ENCODE measurements at regions not wholly inside any gene's neighbourhood (a gene's known extent, or its start where the extent isn't known, plus 50 kb on each side); places are given as distances from the start of the nearest gene placed in this dataset.

- Histone ChIP-seq H3K27ac (ENCODE audit: insufficient read depth, low read length) (no peak overlapping the region), H3K79me1 (ENCODE audit: low read depth in 1 of 2, low read length in 2 of 2) (no peaks in the 10 kb centered on the region), H3K56ac (ENCODE audit: extremely low read depth, insufficient read depth, low read length) (no peak overlapping the region), H3K23ac (ENCODE audit: low read depth, low read length) (no peak overlapping the region), H2BK5ac (ENCODE audit: low read depth, low read length, poor library complexity, severe bottlenecking) (no peak overlapping the region), H3K4ac (ENCODE audit: low read depth, low read length) (no peak overlapping the region), H2AK5ac (ENCODE audit: low read depth, low read length) (no peak overlapping the region), H2BK20ac (ENCODE audit: low read depth, low read length) (no peak overlapping the region), H3K9ac (ENCODE audit: low read depth, low read length) (no peak overlapping the region), H4K20me1 (ENCODE audit: insufficient read depth, low read length) (no peaks in the 10 kb centered on the region), H3K4me3 (ENCODE audit: insufficient read depth, low read depth, low read length) (no peak overlapping the region), H4K91ac (ENCODE audit: insufficient read depth, low read depth, low read length) (no peak overlapping the region), H3K4me2 (ENCODE audit: low read depth, low read length) (no peak overlapping the region), H4K5ac (ENCODE audit: low read depth, low read length) (no peak overlapping the region), H3K27me3 (ENCODE audit: control insufficient read depth, insufficient read depth, low read length) (no peaks in the 10 kb centered on the region), H4K8ac (ENCODE audit: low read depth in 2 of 2, low read length in 2 of 2) (no peak overlapping the region), H2AFZ (replicated peaks; ENCODE audit: low read length, poor library complexity) (no peak overlapping the region), H3K36me3 (ENCODE audit: control insufficient read depth, insufficient read depth, low read length) (no peaks in the 10 kb centered on the region), H2BK15ac (ENCODE audit: low read depth, low read length) (no peak overlapping the region), H2BK120ac (ENCODE audit: low read depth, low read length) (no peak overlapping the region), H3K14ac (replicated peaks; ENCODE audit: low read depth, low read length) (no peak overlapping the region), H3K18ac (ENCODE audit: low read depth, low read length) (no peak overlapping the region), H3K9me1 (ENCODE audit: insufficient read depth, low read length) (no peaks in the 10 kb centered on the region), H3K9me3 (ENCODE audit: control insufficient read depth, insufficient read depth, low read length) (peaks cover 33% of the 10 kb centered on the region), H3K4me1 (ENCODE audit: control insufficient read depth, insufficient read depth, low read length) (no peaks in the 10 kb centered on the region), H2AK9ac (replicated peaks; ENCODE audit: low read depth, low read length, poor library complexity) (no peak overlapping the region)
- CTCF ChIA-PET = no interaction called here
- TF ChIP-seq USF2 (IDR thresholded peaks at IDR 0.05; ENCODE audit: low read depth, low read length) = no peak
- TF ChIP-seq CHD1 (IDR thresholded peaks at IDR 0.05; ENCODE audit: low read depth, low read length) = no peak
- no peak for TF ChIP-seq MAZ (IDR thresholded peaks at IDR 0.05; ENCODE audit: borderline replicate concordance, low read depth, low read length)
- TF ChIP-seq ELK1 (IDR thresholded peaks at IDR 0.05; ENCODE audit: borderline replicate concordance, low read depth, low read length) = no peak
- no peak for TF ChIP-seq MAFK (IDR thresholded peaks at IDR 0.05; ENCODE audit: low read depth, low read length)
- no peak for TF ChIP-seq NFE2L2 (IDR thresholded peaks at IDR 0.05; ENCODE audit: low read depth, low read length)
- no peak for TF ChIP-seq RFX5 (IDR thresholded peaks at IDR 0.05; ENCODE audit: low read depth, low read length)
- TF ChIP-seq CEBPB (IDR thresholded peaks at IDR 0.05; ENCODE audit: low read depth, low read length) = no peak
- no peak for TF ChIP-seq RAD21 (IDR thresholded peaks at IDR 0.05; ENCODE audit: low read length)
- TF ChIP-seq FOS (IDR thresholded peaks at IDR 0.05; ENCODE audit: low read depth, low read length) = no peak
- TF ChIP-seq BHLHE40 (IDR thresholded peaks at IDR 0.05; ENCODE audit: low read depth, low read length) = no peak
- TF ChIP-seq SMC3 (IDR thresholded peaks at IDR 0.05; ENCODE audit: low read depth, low read length) = no peak
- no peak for TF ChIP-seq POLR2A (IDR thresholded peaks at IDR 0.05; ENCODE audit: low read depth, low read length)
- TF ChIP-seq RCOR1 (IDR thresholded peaks at IDR 0.05; ENCODE audit: insufficient replicate concordance, low read length) = no peak
- TF ChIP-seq MXI1 (IDR thresholded peaks at IDR 0.05; ENCODE audit: borderline replicate concordance, low read depth, low read length) = no peak
- TF ChIP-seq CTCF (conservative IDR thresholded peaks at IDR 0.05; ENCODE audit: low read depth, low read length) = no peak
- in situ Hi-C loops (cut with MboI; ENCODE audit: low sequenced_read_pairs) (no loop called here), dilution Hi-C loops (cut with HindIII; ENCODE audit: low sequenced_read_pairs, unreplicated experiment) (no loop called here), intact Hi-C loops (cut with micrococcal nuclease) (no loop called here)
- POLR2A ChIA-PET (ENCODE audit: unreplicated experiment) = no interaction called here
- DNase-seq (no peak), ATAC-seq (ENCODE audit: low read depth) (no peak)
- BruUV-seq (replicated peaks) = no TSS peak
- WGBS, 2 experiments (ENCODE audit: extremely low coverage in 2 of 2, insufficient read length in 1 of 2) = 60% methylated on average over 3 of the region's 8 CpGs; no CpG with 5 or more reads in 1 of the 2 experiments
Measured at GRCh38 chr2:2914252-2914651, 463.4 kb downstream of the EIPR1 start.
